HEK293 (cell line): ENCODE measurements at regions not wholly inside any gene's neighbourhood (a gene's known extent, or its start where the extent isn't known, plus 50 kb on each side); places are given as distances from the start of the nearest gene placed in this dataset.

Source experiments
- CTCF ChIP-seq: fragments of 450-650 bp; formaldehyde crosslinking; IDR thresholded peaks from 2 replicates; pipeline ENCODE4 v1.5.1; 2016; ENCODE audit warnings: missing biosample characterization, missing genetic modification characterization
- MEIS1 ChIP-seq: sonication (generic); formaldehyde crosslinking; IDR thresholded peaks from 2 replicates; pipeline ENCODE4 v1.8.1; 2022; ENCODE audit warnings: missing genetic modification reagents, mild to moderate bottlenecking, borderline replicate concordance
- MYNN ChIP-seq: fragments of 450-650 bp; formaldehyde crosslinking; IDR thresholded peaks from 2 replicates; pipeline ENCODE4 v1.5.1; 2016; ENCODE audit warnings: missing biosample characterization, missing genetic modification characterization, borderline replicate concordance
- OSR2 ChIP-seq: fragments of 450-650 bp; formaldehyde crosslinking; IDR thresholded peaks from 2 replicates; pipeline ENCODE4 v1.5.1; 2016; ENCODE audit warnings: missing biosample characterization, missing genetic modification characterization
- PBX3 ChIP-seq: sonication (generic); formaldehyde crosslinking; IDR thresholded peaks from 2 replicates; pipeline ENCODE4 v1.8.1; 2022; ENCODE audit warnings: mild to moderate bottlenecking, moderate library complexity, missing genetic modification reagents
- RBAK ChIP-seq: fragments of 450-650 bp; formaldehyde crosslinking; IDR thresholded peaks from 2 replicates; pipeline ENCODE4 v1.5.1; 2016; ENCODE audit warnings: missing biosample characterization, missing genetic modification characterization
- REPIN1 ChIP-seq: fragments of 450-650 bp; formaldehyde crosslinking; IDR thresholded peaks from 2 replicates; pipeline ENCODE4 v1.5.1; 2017; ENCODE audit warnings: missing biosample characterization, missing genetic modification characterization, low read depth
- YY1 ChIP-seq: fragments of 450-650 bp; formaldehyde crosslinking; IDR thresholded peaks from 2 replicates; pipeline ENCODE4 v1.5.1; 2018; ENCODE audit warnings: missing biosample characterization, missing genetic modification characterization
- ZNF211 ChIP-seq: fragments of 450-650 bp; formaldehyde crosslinking; IDR thresholded peaks from 2 replicates; pipeline ENCODE4 v1.5.1; 2016; ENCODE audit warnings: low read depth, missing biosample characterization, missing genetic modification characterization
- ZNF292 ChIP-seq: fragments of 450-650 bp; formaldehyde crosslinking; IDR thresholded peaks from 2 replicates; pipeline ENCODE4 v1.5.1; 2016; ENCODE audit warnings: low read depth, missing biosample characterization, missing genetic modification characterization, borderline replicate concordance
- ZNF513 ChIP-seq: fragments of 450-650 bp; IDR thresholded peaks from 2 replicates; pipeline ENCODE4 v1.5.1; 2018; ENCODE audit warnings: missing biosample characterization, missing genetic modification characterization
- ZNF777 ChIP-seq: fragments of 450-650 bp; formaldehyde crosslinking; IDR thresholded peaks from 2 replicates; pipeline ENCODE4 v1.5.1; 2017; ENCODE audit warnings: missing biosample characterization, missing genetic modification characterization, borderline replicate concordance

- TF ChIP-seq CTCF (tag by site-specific recombination): no peak
- TF ChIP-seq ZNF211: no peak
- TF ChIP-seq PBX3 (CRISPR knock-in tag): no peak
- no peak for TF ChIP-seq ZNF292 (tag by site-specific recombination)
- no peak for TF ChIP-seq MYNN (tag by site-specific recombination)
- no peak for TF ChIP-seq YY1
- TF ChIP-seq OSR2 (tag by site-specific recombination): no peak
- TF ChIP-seq ZNF777: no peak
- TF ChIP-seq REPIN1 (tag by site-specific recombination): no peak
- TF ChIP-seq RBAK (tag by site-specific recombination): no peak
- no peak for TF ChIP-seq MEIS1 (CRISPR knock-in tag)
- TF ChIP-seq ZNF513: no peak
Observed at GRCh38 chr13:112209266-112209665, 142.3 kb downstream of the SOX1 start.
